Fibroblast of pulmonary artery (primary cell): ENCODE measurements at regions not wholly inside any gene's neighbourhood (a gene's known extent, or its start where the extent isn't known, plus 50 kb on each side); places are given as distances from the start of the nearest gene placed in this dataset.
A peak's percentile ranks its signal among the peaks of the same experiment; 100 is the strongest.

Experiments
- DNase-seq: peaks from one replicate; pipeline ENCODE4 v3.0.0-alpha.2; 2010; ENCODE audit warnings: low read depth
- H3K4me3 ChIP-seq: replicated peaks from 2 replicates; pipeline ENCODE4 v1.5.1; 2011; ENCODE audit warnings: low read depth, mild to moderate bottlenecking, control low read depth, low read length, moderate library complexity
- CTCF ChIP-seq: IDR thresholded peaks from 2 replicates; pipeline ENCODE4 v1.5.1; 2011; ENCODE audit warnings: mild to moderate bottlenecking, control low read depth, low read length, inconsistent platforms; ENCODE audit errors: missing control alignments

GRCh38 chr6:137954253-137954652, 87.2 kb downstream of the TNFAIP3 start:
- no peak for TF ChIP-seq CTCF
- H3K4me3 ChIP-seq, result no peak overlapping the region
- no peak for DNase-seq

GRCh38 chr6:137956098-137956488, 89.0 kb downstream of the TNFAIP3 start:
- DNase-seq, result no peak
- H3K4me3 ChIP-seq, result no peak overlapping the region
- no peak for TF ChIP-seq CTCF

GRCh38 chr6:137957471-137957870, 90.4 kb downstream of the TNFAIP3 start:
- no peak overlapping the region for H3K4me3 ChIP-seq
- no peak for TF ChIP-seq CTCF
- no peak for DNase-seq

GRCh38 chr6:137958811-137959565, 91.9 kb downstream of the TNFAIP3 start:
- no peak for TF ChIP-seq CTCF
- DNase-seq, result peak; percentile 91
- H3K4me3 ChIP-seq, result no peak overlapping the region

- no peak for TF ChIP-seq CTCF
- H3K4me3 ChIP-seq, result no peak overlapping the region
- DNase-seq, result no peak
Observed at GRCh38 chr6:137962725-137963124, 95.7 kb downstream of the TNFAIP3 start.

- TF ChIP-seq CTCF, result no peak
- H3K4me3 ChIP-seq, result no peak overlapping the region
- no peak for DNase-seq
Observed at GRCh38 chr6:137964876-137965275, 97.8 kb downstream of the TNFAIP3 start.
